Fibroblast of villous mesenchyme (primary cell): ENCODE measurements at regions not wholly inside any gene's neighbourhood (a gene's known extent, or its start where the extent isn't known, plus 50 kb on each side); places are given as distances from the start of the nearest gene placed in this dataset.
"Not testable (repeated sequence)": the region's sequence is repeated elsewhere in the genome, so short reads cannot be mapped to it uniquely, and the experiment has no call there.

Source experiments
- DNase-seq: peaks from one replicate; pipeline ENCODE4 v3.0.0-alpha.2; 2010; ENCODE audit warnings: low read depth
- H3K4me3 ChIP-seq: 2 replicates; pipeline ENCODE4 v1.5.1; 2011; ENCODE audit warnings: low read depth, mild to moderate bottlenecking, low read length
- CTCF ChIP-seq: IDR thresholded peaks from 2 replicates; pipeline ENCODE4 v1.5.1; 2012; ENCODE audit warnings: low read depth, mild to moderate bottlenecking, low read length; ENCODE audit not compliant: insufficient read depth

GRCh38 chr2:122080871-122081270, 325.4 kb downstream of the TSN start:
- H3K4me3 ChIP-seq, result no peak overlapping the region
- DNase-seq, result no peak
- no peak for TF ChIP-seq CTCF

- no peak for DNase-seq
- TF ChIP-seq CTCF, result no peak
These were observed 326.3 kb downstream of the TSN start for GRCh38 chr2:122081751-122082150.

GRCh38 chr2:122083256-122084048, 328.0 kb downstream of the TSN start:
- H3K4me3 ChIP-seq, result no peak overlapping the region
- no peak for TF ChIP-seq CTCF
- no peak for DNase-seq

More at GRCh38 chr2:122081751-122082150, 326.3 kb downstream of the TSN start:
- no peak overlapping the region for H3K4me3 ChIP-seq

- H3K4me3 ChIP-seq, DNase-seq: not testable (repeated sequence)
These were observed 330.2 kb downstream of the TSN start for GRCh38 chr2:122085672-122086071.

- H3K4me3 ChIP-seq, result no peak overlapping the region
- no peak for TF ChIP-seq CTCF
- no peak for DNase-seq
These were observed 339.1 kb downstream of the TSN start for GRCh38 chr2:122094557-122094956.

- no peak for TF ChIP-seq CTCF
- H3K4me3 ChIP-seq, result no peak overlapping the region
- no peak for DNase-seq
These were observed 341.3 kb downstream of the TSN start for GRCh38 chr2:122096761-122097160.

- no peak for DNase-seq
- H3K4me3 ChIP-seq, result no peak overlapping the region
- TF ChIP-seq CTCF, result no peak
These were observed 342.9 kb downstream of the TSN start for GRCh38 chr2:122098306-122098705.
